Liver (tissue), 3 donors: ENCODE measurements at regions not wholly inside any gene's neighbourhood (a gene's known extent, or its start where the extent isn't known, plus 50 kb on each side); places are given as distances from the start of the nearest gene placed in this dataset.

Experiments used
- GABPA ChIP-seq, 2 donors: IDR thresholded peaks in 1 of 2; conservative IDR thresholded peaks in 1 of 2; 2 replicates each; pipeline ENCODE4 v1.6.1; 2016; ENCODE audit warnings: antibody characterized with exemption in 2 of 2, mild to moderate bottlenecking in 1 of 2, moderate library complexity in 1 of 2
- HNF4A ChIP-seq, 2 donors: conservative IDR thresholded peaks; 2 replicates each; pipeline ENCODE4 v1.6.1; 2016; ENCODE audit warnings: antibody characterized with exemption in 2 of 2, mild to moderate bottlenecking in 2 of 2
- RAD21 ChIP-seq, 2 donors: IDR thresholded peaks; 2 replicates each; pipeline ENCODE4 v1.6.1; 2016; ENCODE audit warnings: antibody characterized with exemption in 2 of 2, mild to moderate bottlenecking in 2 of 2
- TAF1 ChIP-seq: conservative IDR thresholded peaks from 2 replicates; pipeline ENCODE4 v1.6.1; 2016; ENCODE audit warnings: antibody characterized with exemption, mild to moderate bottlenecking
- YY1 ChIP-seq: IDR thresholded peaks from 2 replicates; pipeline ENCODE4 v1.6.1; 2016; ENCODE audit warnings: antibody characterized with exemption, mild to moderate bottlenecking
- TF ChIP-seq, protein P1 (sequence below): fragments of 150-350 bp; IDR thresholded peaks from 2 replicates; pipeline ENCODE4 v1.5.1; 2017; ENCODE audit warnings: improper control_type of control experiment, low read depth, low read length; ENCODE audit not compliant: missing input control
- TF ChIP-seq, protein P2 (sequence below): IDR thresholded peaks from 2 replicates; pipeline ENCODE4 v1.6.1; 2016; ENCODE audit warnings: antibody characterized with exemption, mild to moderate bottlenecking
- donor health status: healthy.
- donor health status: healthy.

DNA sequence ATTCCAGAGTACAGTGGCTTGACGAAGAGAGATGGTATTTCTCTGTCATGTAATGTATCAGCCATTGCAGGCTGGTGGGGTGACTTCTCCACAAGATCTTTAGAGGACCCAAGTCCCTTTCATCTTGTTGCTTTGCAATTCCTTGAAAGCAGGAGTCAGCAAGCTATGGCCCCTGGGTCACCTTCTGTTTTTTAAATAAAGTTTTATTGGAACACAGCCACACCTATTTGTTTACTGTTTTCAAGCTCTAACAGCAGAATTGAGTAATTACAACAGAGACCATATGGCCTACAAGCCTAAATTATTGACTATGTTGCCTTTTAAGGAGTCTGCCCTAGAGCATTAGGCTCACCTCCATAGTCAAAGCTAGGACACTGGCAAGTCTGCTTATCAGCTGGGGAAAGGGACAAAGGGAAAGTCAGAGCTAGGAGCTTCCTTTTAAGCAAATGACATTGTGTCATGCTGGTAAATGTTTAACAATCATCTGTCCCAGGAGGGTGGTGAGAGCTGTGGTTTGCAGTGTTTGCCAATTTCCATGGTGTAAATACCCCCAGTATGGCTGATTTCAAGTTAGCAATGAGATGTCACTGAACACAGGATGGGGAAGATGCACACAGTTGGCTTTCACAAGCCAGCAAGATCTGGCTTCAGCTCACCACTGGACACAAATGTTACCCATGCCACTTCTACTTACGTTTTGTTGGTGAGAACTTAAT, 87.7 kb upstream of the PWP1 start:
- TF ChIP-seq GABPA (IDR thresholded peaks at IDR 0.05 in 1 of 2, conservative IDR thresholded peaks at IDR 0.05 in 1 of 2) (no peak), TAF1 (no peak), RAD21 (IDR thresholded peaks at IDR 0.05) (no peak), YY1 (no peak), HNF4A (conservative IDR thresholded peaks at IDR 0.05) (no peak)
- TF ChIP-seq, protein P1, sequence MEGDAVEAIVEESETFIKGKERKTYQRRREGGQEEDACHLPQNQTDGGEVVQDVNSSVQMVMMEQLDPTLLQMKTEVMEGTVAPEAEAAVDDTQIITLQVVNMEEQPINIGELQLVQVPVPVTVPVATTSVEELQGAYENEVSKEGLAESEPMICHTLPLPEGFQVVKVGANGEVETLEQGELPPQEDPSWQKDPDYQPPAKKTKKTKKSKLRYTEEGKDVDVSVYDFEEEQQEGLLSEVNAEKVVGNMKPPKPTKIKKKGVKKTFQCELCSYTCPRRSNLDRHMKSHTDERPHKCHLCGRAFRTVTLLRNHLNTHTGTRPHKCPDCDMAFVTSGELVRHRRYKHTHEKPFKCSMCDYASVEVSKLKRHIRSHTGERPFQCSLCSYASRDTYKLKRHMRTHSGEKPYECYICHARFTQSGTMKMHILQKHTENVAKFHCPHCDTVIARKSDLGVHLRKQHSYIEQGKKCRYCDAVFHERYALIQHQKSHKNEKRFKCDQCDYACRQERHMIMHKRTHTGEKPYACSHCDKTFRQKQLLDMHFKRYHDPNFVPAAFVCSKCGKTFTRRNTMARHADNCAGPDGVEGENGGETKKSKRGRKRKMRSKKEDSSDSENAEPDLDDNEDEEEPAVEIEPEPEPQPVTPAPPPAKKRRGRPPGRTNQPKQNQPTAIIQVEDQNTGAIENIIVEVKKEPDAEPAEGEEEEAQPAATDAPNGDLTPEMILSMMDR: no peak
- TF ChIP-seq, protein P2, sequence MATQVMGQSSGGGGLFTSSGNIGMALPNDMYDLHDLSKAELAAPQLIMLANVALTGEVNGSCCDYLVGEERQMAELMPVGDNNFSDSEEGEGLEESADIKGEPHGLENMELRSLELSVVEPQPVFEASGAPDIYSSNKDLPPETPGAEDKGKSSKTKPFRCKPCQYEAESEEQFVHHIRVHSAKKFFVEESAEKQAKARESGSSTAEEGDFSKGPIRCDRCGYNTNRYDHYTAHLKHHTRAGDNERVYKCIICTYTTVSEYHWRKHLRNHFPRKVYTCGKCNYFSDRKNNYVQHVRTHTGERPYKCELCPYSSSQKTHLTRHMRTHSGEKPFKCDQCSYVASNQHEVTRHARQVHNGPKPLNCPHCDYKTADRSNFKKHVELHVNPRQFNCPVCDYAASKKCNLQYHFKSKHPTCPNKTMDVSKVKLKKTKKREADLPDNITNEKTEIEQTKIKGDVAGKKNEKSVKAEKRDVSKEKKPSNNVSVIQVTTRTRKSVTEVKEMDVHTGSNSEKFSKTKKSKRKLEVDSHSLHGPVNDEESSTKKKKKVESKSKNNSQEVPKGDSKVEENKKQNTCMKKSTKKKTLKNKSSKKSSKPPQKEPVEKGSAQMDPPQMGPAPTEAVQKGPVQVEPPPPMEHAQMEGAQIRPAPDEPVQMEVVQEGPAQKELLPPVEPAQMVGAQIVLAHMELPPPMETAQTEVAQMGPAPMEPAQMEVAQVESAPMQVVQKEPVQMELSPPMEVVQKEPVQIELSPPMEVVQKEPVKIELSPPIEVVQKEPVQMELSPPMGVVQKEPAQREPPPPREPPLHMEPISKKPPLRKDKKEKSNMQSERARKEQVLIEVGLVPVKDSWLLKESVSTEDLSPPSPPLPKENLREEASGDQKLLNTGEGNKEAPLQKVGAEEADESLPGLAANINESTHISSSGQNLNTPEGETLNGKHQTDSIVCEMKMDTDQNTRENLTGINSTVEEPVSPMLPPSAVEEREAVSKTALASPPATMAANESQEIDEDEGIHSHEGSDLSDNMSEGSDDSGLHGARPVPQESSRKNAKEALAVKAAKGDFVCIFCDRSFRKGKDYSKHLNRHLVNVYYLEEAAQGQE: no peak
